ENCODE measurements at regions not wholly inside any gene's neighbourhood (a gene's known extent, or its start where the extent isn't known, plus 50 kb on each side); places are given as distances from the start of the nearest gene placed in this dataset.

GRCh38 chr14:44135972-44136371 lies 371.1 kb downstream of the FSCB start:
- no peak for TF ChIP-seq CTCF (conservative IDR thresholded peaks at IDR 0.05; ENCODE audit: low read depth, low read length)
- TF ChIP-seq EZH2 (IDR thresholded peaks at IDR 0.05; ENCODE audit: borderline replicate concordance, low read depth, low read length, poor library complexity, severe bottlenecking): no peak
